HG03378 (cell line): ENCODE measurements at regions not wholly inside any gene's neighbourhood (a gene's known extent, or its start where the extent isn't known, plus 50 kb on each side); places are given as distances from the start of the nearest gene placed in this dataset.

Source experiments
- ATAC-seq: cut with Tn5 transposase; IDR thresholded peaks from one replicate; pipeline ENCODE4 v1.9.1; 2021; ENCODE audit warnings: mild to moderate bottlenecking, moderate library complexity; ENCODE audit not compliant: unreplicated experiment

- ATAC-seq = no peak
Observed at GRCh38 chr9:26418480-26418879, 474.1 kb downstream of the CAAP1 start.

GRCh38 chr9:26415528-26415927 lies 477.1 kb downstream of the CAAP1 start:
- no peak for ATAC-seq

GRCh38 chr9:26413611-26414010 lies 479.0 kb downstream of the CAAP1 start:
- ATAC-seq = no peak

- no peak for ATAC-seq
Observed at GRCh38 chr9:26412446-26412845, 480.2 kb downstream of the CAAP1 start.

GRCh38 chr9:26406676-26407075 lies 485.9 kb downstream of the CAAP1 start:
- ATAC-seq = no peak

- no peak for ATAC-seq
Observed at GRCh38 chr9:26399556-26399955, 493.0 kb downstream of the CAAP1 start.

- no peak for ATAC-seq
Observed at GRCh38 chr9:26394025-26394424, 498.6 kb downstream of the CAAP1 start.

GRCh38 chr9:26392639-26393038 lies 500.0 kb downstream of the CAAP1 start:
- ATAC-seq = no peak

- ATAC-seq = no peak
Observed at GRCh38 chr9:26391036-26391435, 501.6 kb downstream of the CAAP1 start.

- ATAC-seq = no peak
Observed at GRCh38 chr9:26375448-26375847, 517.2 kb downstream of the CAAP1 start.

- ATAC-seq = no peak
Observed at GRCh38 chr9:26373616-26374015, 519.0 kb downstream of the CAAP1 start.

GRCh38 chr9:26371236-26371635 lies 521.4 kb downstream of the CAAP1 start:
- no peak for ATAC-seq

- ATAC-seq = no peak
Observed at GRCh38 chr9:26369093-26369492, 523.5 kb downstream of the CAAP1 start.

- no peak for ATAC-seq
Observed at GRCh38 chr9:26368241-26368640, 524.4 kb downstream of the CAAP1 start.

- no peak for ATAC-seq
Observed at GRCh38 chr9:26361010-26361409, 531.6 kb downstream of the CAAP1 start.

- no peak for ATAC-seq
Observed at GRCh38 chr9:26358836-26359235, 533.8 kb downstream of the CAAP1 start.

GRCh38 chr9:26357803-26358344 lies 534.7 kb downstream of the CAAP1 start:
- no peak for ATAC-seq

GRCh38 chr9:26356491-26356890 lies 536.1 kb downstream of the CAAP1 start:
- ATAC-seq = no peak

- ATAC-seq = no peak
Observed at GRCh38 chr9:26346942-26347477, 545.6 kb downstream of the CAAP1 start.

- no peak for ATAC-seq
Observed at GRCh38 chr9:26341545-26341944, 551.1 kb downstream of the CAAP1 start.

- no peak for ATAC-seq
Observed at GRCh38 chr9:26339796-26340195, 552.8 kb downstream of the CAAP1 start.

GRCh38 chr9:26335116-26335515 lies 557.5 kb downstream of the CAAP1 start:
- ATAC-seq = no peak

GRCh38 chr9:26334706-26335105 lies 557.9 kb downstream of the CAAP1 start:
- no peak for ATAC-seq
